Keratinocyte (primary cell): ENCODE measurements at regions not wholly inside any gene's neighbourhood (a gene's known extent, or its start where the extent isn't known, plus 50 kb on each side); places are given as distances from the start of the nearest gene placed in this dataset.

ENCODE experiments used
- DNase-seq: peaks from one replicate; pipeline ENCODE4 v3.0.0-alpha.2; 2011; ENCODE audit warnings: low read depth, missing footprints, low spot score
- FAIRE-seq: peaks from 2 replicates; lab custom pipeline; 2011; peaks lifted over from hg19 to GRCh38; lab: Jason Lieb, UNC
- H2AFZ ChIP-seq: 2 replicates; pipeline ENCODE4 v1.6.0; 2012; ENCODE audit warnings: low read length, control low read depth, inconsistent platforms; ENCODE audit not compliant: control insufficient read depth
- H3K27ac ChIP-seq: 2 replicates; pipeline ENCODE4 v1.5.1; 2011; ENCODE audit warnings: low read length; ENCODE audit not compliant: control insufficient read depth, insufficient read depth
- H3K27me3 ChIP-seq: 3 replicates; pipeline ENCODE4 v1.6.0; 2011; ENCODE audit warnings: low read length; ENCODE audit not compliant: control insufficient read depth, insufficient read depth; ENCODE audit errors: extremely low read depth
- H3K36me3 ChIP-seq, 2 experiments: 2 replicates in 1 of 2; 3 replicates in 1 of 2; pipeline ENCODE4 v1.5.1; 2011; ENCODE audit warnings: low read length in 2 of 2, mild to moderate bottlenecking in 1 of 2; ENCODE audit not compliant: control insufficient read depth in 2 of 2, insufficient read depth in 2 of 2; ENCODE audit errors: extremely low read depth in 1 of 2
- H3K4me1 ChIP-seq: 3 replicates; pipeline ENCODE4 v1.5.1; 2011; ENCODE audit warnings: low read length; ENCODE audit not compliant: control insufficient read depth, insufficient read depth; ENCODE audit errors: extremely low read depth
- H3K4me2 ChIP-seq: 3 replicates; pipeline ENCODE4 v1.6.0; 2011; ENCODE audit warnings: low read depth, low read length; ENCODE audit not compliant: control insufficient read depth, insufficient read depth; ENCODE audit errors: extremely low read depth
- H3K4me3 ChIP-seq, 3 experiments: fragments of 200-600 bp in 1 of 3; sonication (generic) in 1 of 3; 2 replicates in 2 of 3; 3 replicates in 1 of 3; pipeline ENCODE4 v1.5.1; 2011 to 2016; ENCODE audit warnings: low read length in 3 of 3, mild to moderate bottlenecking in 3 of 3, control low read depth in 2 of 3, inconsistent platforms in 1 of 3, low read depth in 1 of 3, mixed read lengths in 1 of 3, mixed run types in 1 of 3, moderate library complexity in 1 of 3; ENCODE audit not compliant: control insufficient read depth in 2 of 3, insufficient read depth in 2 of 3; ENCODE audit errors: extremely low read depth in 1 of 3
- H3K79me2 ChIP-seq: 2 replicates; pipeline ENCODE4 v1.6.0; 2012; ENCODE audit warnings: low read length; ENCODE audit not compliant: control insufficient read depth, insufficient read depth
- H3K9ac ChIP-seq: 3 replicates; pipeline ENCODE4 v1.6.0; 2011; ENCODE audit warnings: low read length; ENCODE audit not compliant: control insufficient read depth, insufficient read depth; ENCODE audit errors: extremely low read depth
- H3K9me1 ChIP-seq: 3 replicates; pipeline ENCODE4 v1.6.0; 2011; ENCODE audit warnings: low read length; ENCODE audit not compliant: control insufficient read depth, insufficient read depth; ENCODE audit errors: extremely low read depth
- H3K9me3 ChIP-seq: 2 replicates; pipeline ENCODE4 v1.5.1; 2012; ENCODE audit warnings: low read depth, low read length; ENCODE audit not compliant: control insufficient read depth
- H4K20me1 ChIP-seq: 3 replicates; pipeline ENCODE4 v1.6.0; 2011; ENCODE audit warnings: low read length; ENCODE audit not compliant: control insufficient read depth, insufficient read depth; ENCODE audit errors: extremely low read depth
- CTCF ChIP-seq, 3 experiments: IDR thresholded peaks in 1 of 3; conservative IDR thresholded peaks in 1 of 3; optimal IDR thresholded peaks in 1 of 3; 2 replicates in 2 of 3; 3 replicates in 1 of 3; pipeline versions ENCODE3 to v1.5.1; 2011; ENCODE audit warnings: low read length in 3 of 3, mild to moderate bottlenecking in 3 of 3, moderate library complexity in 2 of 3, control low read depth in 1 of 3, inconsistent platforms in 1 of 3; ENCODE audit not compliant: insufficient read depth in 2 of 3; ENCODE audit errors: extremely low read depth in 1 of 3
- EZH2 ChIP-seq: IDR thresholded peaks from one replicate; pipeline ENCODE4 v1.6.1; 2012; ENCODE audit warnings: inconsistent platforms, mild to moderate bottlenecking, low read length, moderate library complexity
- dilution Hi-C: fragments of 300-500 bp; cut with MboI; formaldehyde crosslinking; loops from one replicate; pipeline ENCODE4 v1.7.0; 2020; ENCODE audit warnings: low sequenced_read_pairs; ENCODE audit not compliant: extremely low pct_ligation_motif_present

GRCh38 chr22:42188808-42189447 lies 58.3 kb upstream of the CYP2D6 start:
- FAIRE-seq (peak; percentile 94), DNase-seq (peak; percentile 5)
- Histone ChIP-seq H3K36me3 (peaks cover 1 to 9% of the 10 kb centered on the region in 2 experiments), H3K27me3 (no peaks in the 10 kb centered on the region), H3K4me3 (no peak overlapping the region), H3K79me2 (peaks cover 82% of the 10 kb centered on the region), H3K9me3 (no peaks in the 10 kb centered on the region), H3K27ac (no peak overlapping the region), H2AFZ (no peak overlapping the region), H3K9me1 (peaks cover 5% of the 10 kb centered on the region), H4K20me1 (peaks cover 13% of the 10 kb centered on the region), H3K4me1 (peaks cover 8% of the 10 kb centered on the region), H3K9ac (no peak overlapping the region), H3K4me2 (peak overlapping the region; percentile 18)
- dilution Hi-C loops, result no loop called here
- no peak for TF ChIP-seq CTCF (optimal IDR thresholded peaks at IDR 0.05 in 1 of 3, IDR thresholded peaks at IDR 0.05 in 1 of 3, conservative IDR thresholded peaks at IDR 0.05 in 1 of 3; ENCODE audit: extremely low read depth in 1 of 3, insufficient read depth in 2 of 3, low read length in 3 of 3)
- TF ChIP-seq EZH2, result no peak

GRCh38 chr22:42187646-42188045 lies 57.0 kb upstream of the CYP2D6 start:
- dilution Hi-C loops, result no loop called here
- H3K9ac ChIP-seq, result no peak overlapping the region
- no peak for FAIRE-seq

More at GRCh38 chr22:42187646-42188045, 57.0 kb upstream of the CYP2D6 start:
- no peaks in the 10 kb centered on the region for H3K27me3 ChIP-seq
- H3K4me3 ChIP-seq, result no peak overlapping the region
- no peak for DNase-seq
- TF ChIP-seq CTCF (optimal IDR thresholded peaks at IDR 0.05 in 1 of 3, IDR thresholded peaks at IDR 0.05 in 1 of 3, conservative IDR thresholded peaks at IDR 0.05 in 1 of 3; ENCODE audit: extremely low read depth in 1 of 3, insufficient read depth in 2 of 3, low read length in 3 of 3), result no peak
- no peak for TF ChIP-seq EZH2
- H2AFZ ChIP-seq, result no peak overlapping the region
- H4K20me1 ChIP-seq, result peaks cover 15% of the 10 kb centered on the region
- peaks cover 8% of the 10 kb centered on the region for H3K4me1 ChIP-seq
- no peak overlapping the region for H3K27ac ChIP-seq
- H3K9me1 ChIP-seq, result peaks cover 5% of the 10 kb centered on the region
- no peak overlapping the region for H3K4me2 ChIP-seq
- no peaks in the 10 kb centered on the region for H3K9me3 ChIP-seq
- H3K79me2 ChIP-seq, result peaks cover 80% of the 10 kb centered on the region
- peaks cover 4 to 9% of the 10 kb centered on the region in 2 experiments for H3K36me3 ChIP-seq
